GM12874 (cell line): ENCODE measurements at regions not wholly inside any gene's neighbourhood (a gene's known extent, or its start where the extent isn't known, plus 50 kb on each side); places are given as distances from the start of the nearest gene placed in this dataset.

Source experiments
- TF ChIP-seq, protein P1 (sequence below): IDR thresholded peaks from 2 replicates; pipeline ENCODE4 v1.5.1; 2011; ENCODE audit warnings: low read depth, mild to moderate bottlenecking, control low read depth, low read length, moderate library complexity; ENCODE audit not compliant: insufficient read depth

DNA sequence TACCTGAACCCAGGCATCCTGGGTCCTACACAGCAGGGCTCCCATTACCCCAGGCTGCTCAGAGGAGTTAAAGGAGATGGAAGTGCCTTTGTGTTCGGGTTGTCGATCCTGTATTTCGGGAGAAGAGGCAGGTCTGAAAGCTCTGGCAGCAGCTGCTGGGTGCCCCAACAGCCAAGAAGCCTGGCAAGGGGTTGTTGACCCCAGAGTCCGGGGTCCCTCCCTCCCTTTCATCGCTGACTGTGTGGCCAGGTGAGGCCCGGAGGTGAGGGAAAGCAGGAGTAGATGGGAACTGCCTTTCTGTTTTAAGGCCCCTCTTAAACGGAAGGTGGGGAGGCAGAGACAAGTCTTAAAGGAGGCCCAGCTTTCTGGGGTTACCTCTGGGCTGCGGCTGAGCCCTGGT lies 106.0 kb upstream of the SYT13 start:
- TF ChIP-seq, protein P1, sequence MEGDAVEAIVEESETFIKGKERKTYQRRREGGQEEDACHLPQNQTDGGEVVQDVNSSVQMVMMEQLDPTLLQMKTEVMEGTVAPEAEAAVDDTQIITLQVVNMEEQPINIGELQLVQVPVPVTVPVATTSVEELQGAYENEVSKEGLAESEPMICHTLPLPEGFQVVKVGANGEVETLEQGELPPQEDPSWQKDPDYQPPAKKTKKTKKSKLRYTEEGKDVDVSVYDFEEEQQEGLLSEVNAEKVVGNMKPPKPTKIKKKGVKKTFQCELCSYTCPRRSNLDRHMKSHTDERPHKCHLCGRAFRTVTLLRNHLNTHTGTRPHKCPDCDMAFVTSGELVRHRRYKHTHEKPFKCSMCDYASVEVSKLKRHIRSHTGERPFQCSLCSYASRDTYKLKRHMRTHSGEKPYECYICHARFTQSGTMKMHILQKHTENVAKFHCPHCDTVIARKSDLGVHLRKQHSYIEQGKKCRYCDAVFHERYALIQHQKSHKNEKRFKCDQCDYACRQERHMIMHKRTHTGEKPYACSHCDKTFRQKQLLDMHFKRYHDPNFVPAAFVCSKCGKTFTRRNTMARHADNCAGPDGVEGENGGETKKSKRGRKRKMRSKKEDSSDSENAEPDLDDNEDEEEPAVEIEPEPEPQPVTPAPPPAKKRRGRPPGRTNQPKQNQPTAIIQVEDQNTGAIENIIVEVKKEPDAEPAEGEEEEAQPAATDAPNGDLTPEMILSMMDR, result no peak

DNA sequence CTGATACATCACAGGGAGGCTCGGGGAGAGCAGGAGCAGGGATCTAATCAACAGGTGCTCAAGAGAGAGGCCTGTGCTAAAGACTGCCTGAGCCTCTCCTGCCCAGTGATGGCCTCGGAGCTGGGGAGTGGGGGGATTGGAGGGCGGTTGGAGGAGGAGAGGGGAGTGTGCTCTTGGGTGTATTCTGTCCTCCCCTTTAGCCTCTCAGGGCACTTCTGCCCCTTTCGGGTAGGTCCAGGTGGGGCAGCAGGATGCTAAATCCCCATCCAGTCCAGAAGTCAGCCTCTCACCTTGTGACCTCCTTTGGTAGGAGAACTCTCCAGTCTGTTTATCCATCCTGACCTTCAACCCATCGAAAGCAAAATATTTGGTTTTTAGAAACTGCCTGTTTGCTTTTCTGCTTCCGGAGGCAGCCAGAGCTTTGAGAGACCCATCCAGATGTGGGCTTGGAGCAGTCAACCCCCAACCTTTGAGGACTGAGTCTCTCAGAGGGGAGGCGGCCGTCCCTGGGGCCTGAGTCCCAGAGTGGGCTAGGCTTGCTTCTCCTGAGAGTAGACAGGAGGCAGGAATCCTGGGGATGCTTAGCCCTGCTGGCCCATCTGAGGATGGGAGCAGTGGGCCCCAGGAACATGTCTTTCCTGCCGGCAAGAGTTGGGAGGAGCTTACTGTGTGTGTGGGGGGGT lies 105.2 kb upstream of the SYT13 start:
- TF ChIP-seq, protein P1, result no peak

DNA sequence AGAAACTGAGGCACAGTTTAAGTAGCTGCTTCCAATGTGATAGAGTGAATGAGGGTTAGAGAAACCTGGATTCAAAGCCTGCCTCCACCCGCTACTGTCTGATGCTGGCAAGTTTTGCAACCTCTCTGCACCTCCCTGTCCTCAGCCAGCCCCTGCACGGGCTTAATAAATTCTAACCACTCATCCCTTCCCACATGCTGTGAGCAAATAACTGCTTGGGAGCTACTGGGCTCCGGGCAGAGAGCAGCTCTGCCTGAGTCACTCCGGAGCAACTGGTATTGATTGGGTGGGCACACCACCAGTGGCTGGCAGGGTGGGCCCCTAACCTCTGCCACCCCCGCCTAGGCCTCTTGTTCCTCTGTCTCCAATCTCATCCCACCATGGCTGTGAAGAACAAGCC lies 104.3 kb upstream of the SYT13 start:
- TF ChIP-seq, protein P1, result no peak

DNA sequence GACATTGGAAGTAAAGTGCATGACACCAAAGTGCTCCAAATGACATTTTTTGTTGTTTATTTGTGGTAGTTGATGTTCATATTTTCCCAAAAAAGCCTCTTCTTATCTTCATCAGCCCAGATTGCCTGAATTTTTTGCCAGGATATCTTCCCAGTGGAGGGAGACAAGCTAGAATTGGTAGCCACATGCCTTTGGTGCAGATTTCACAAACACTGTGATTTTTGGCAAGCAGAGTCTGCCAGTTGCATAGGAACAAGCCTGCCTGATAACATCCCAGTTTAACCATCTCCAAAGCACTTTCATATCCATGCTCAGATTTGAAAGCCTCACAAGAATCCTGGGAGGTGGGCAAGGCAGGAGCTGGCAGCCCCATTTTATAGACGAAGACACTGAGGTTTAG lies 102.3 kb upstream of the SYT13 start:
- TF ChIP-seq, protein P1, result no peak

DNA sequence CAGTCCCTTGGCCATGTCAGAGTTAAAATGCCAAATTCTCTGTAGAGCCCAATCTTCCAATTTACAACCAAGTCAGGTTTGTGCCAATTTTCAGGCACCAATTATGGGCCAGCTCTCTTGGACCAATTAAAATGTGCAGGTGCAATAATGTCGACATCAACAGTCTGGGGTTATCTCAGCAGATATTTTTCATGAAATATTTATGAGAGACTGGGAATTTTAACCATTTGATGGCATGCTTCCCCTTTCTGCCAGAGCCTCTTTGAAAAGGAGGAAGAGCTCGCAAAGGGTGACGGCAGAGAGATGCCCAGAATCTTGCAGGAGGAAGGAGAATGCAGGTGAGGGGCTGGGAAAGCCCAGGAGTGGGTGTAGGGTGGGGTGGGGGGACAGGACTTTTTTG lies 100.8 kb upstream of the SYT13 start:
- TF ChIP-seq, protein P1, result no peak

DNA sequence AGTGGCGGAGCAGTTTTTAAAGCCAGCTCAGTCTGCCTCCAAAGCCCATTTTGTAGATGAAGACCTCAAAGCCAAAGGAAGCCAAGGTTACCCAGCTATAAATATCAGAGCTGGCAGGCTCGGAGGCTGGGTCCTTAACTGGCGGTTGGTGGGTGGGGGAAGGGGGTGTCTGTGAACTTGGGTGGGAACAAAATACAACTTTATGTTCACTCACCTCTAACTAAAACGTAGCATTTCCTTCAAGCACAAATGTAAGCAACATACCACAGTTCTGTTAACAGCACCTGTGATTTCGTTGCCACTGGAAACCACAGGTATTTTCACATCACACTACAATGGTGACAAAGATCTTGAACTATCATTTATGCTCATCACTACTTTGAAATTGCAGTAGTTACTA lies 99.7 kb upstream of the SYT13 start:
- TF ChIP-seq, protein P1, result no peak

DNA sequence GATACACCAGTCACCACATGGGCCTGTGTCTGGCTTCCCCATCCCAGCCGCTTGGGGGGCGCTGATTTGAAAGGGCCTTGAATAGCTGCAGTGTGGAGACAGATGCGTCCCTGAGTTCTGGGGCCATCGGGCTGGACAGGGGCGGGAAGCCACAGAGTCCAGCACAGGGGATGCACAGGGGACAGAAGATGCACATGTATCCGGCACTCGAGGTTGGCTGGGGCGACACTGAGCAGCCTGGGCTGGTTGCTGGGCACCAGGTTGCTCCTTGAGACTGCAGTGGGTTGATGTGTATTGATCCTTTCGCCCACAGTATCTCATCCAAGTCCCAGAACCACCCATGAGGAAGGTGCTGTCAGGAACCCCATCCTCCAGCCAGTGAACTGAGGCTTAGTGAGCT lies 99.3 kb upstream of the SYT13 start:
- TF ChIP-seq, protein P1, result no peak

DNA sequence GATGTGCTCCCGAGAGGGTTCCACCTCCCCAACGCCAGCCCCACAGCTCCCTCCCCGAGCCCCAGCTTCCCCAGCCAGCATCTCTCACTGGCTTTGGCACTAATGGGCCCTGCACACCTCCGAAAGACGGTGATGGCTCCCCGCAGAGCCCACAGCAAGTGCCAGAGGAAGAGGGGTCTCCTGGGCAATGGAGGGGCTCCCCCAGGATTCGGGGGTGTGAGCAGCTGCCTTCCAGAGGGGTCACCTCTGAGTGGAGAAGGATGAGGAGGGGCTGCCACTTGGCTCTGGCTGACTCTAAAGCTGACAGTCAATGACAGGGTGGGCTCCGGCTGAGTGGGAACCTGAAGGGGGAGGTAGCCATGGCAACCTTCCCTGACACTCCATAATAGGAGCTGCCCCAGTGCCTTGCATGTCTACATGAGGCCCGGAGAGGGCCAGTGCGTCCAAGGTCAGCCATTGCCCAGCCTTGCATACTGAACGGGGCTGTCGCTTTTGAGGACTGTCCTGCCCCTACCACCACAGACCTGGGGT lies 98.6 kb upstream of the SYT13 start:
- TF ChIP-seq, protein P1, result no peak
